ENCODE measurements at regions not wholly inside any gene's neighbourhood (a gene's known extent, or its start where the extent isn't known, plus 50 kb on each side); places are given as distances from the start of the nearest gene placed in this dataset.

DNA sequence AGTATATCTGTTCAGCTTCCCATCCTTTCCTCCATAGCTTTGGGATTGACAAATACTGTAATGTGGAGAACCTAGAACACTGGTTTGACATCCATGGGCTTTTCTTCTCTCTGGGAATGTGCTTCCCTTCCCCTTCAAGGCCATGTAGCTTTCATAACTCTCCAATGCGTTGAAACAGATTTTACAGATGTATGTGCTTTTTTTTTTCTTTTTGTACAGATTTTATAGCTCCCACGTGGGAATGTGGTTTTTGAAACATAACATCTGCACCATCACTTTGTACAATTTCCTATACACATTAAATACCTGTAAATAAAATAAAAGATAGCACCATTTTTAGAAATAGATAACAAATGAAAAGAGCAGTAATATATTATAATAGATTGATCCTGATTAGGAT, 138.5 kb upstream of the TMPRSS15 start:
- TF ChIP-seq, protein P1, sequence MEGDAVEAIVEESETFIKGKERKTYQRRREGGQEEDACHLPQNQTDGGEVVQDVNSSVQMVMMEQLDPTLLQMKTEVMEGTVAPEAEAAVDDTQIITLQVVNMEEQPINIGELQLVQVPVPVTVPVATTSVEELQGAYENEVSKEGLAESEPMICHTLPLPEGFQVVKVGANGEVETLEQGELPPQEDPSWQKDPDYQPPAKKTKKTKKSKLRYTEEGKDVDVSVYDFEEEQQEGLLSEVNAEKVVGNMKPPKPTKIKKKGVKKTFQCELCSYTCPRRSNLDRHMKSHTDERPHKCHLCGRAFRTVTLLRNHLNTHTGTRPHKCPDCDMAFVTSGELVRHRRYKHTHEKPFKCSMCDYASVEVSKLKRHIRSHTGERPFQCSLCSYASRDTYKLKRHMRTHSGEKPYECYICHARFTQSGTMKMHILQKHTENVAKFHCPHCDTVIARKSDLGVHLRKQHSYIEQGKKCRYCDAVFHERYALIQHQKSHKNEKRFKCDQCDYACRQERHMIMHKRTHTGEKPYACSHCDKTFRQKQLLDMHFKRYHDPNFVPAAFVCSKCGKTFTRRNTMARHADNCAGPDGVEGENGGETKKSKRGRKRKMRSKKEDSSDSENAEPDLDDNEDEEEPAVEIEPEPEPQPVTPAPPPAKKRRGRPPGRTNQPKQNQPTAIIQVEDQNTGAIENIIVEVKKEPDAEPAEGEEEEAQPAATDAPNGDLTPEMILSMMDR (IDR thresholded peaks at IDR 0.05; ENCODE audit: extremely low read depth in 1 of 2, insufficient read depth in 1 of 2, low read depth in 1 of 2, low read length in 2 of 2), result no peak
- TF ChIP-seq, protein P2, sequence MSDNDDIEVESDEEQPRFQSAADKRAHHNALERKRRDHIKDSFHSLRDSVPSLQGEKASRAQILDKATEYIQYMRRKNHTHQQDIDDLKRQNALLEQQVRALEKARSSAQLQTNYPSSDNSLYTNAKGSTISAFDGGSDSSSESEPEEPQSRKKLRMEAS (IDR thresholded peaks at IDR 0.05; ENCODE audit: insufficient read depth, insufficient read length), result no peak
- TF ChIP-seq EZH2 (IDR thresholded peaks at IDR 0.05; ENCODE audit: borderline replicate concordance, low read depth, low read length, severe bottlenecking) (no peak), FOS (IDR thresholded peaks at IDR 0.05; ENCODE audit: borderline replicate concordance, insufficient read depth, low read length) (no peak), POLR2A (IDR thresholded peaks at IDR 0.05; ENCODE audit: low read depth, low read length) (no peak), POLR2AphosphoS5 (IDR thresholded peaks at IDR 0.05; ENCODE audit: insufficient read depth, low read depth, low read length) (no peak), JUN (IDR thresholded peaks at IDR 0.05; ENCODE audit: borderline replicate concordance, insufficient read depth, insufficient read length, low read depth) (no peak)

Data from endothelial cell of umbilical vein (primary cell).